HL-60 (cell line): ENCODE measurements at regions not wholly inside any gene's neighbourhood (a gene's known extent, or its start where the extent isn't known, plus 50 kb on each side); places are given as distances from the start of the nearest gene placed in this dataset.

Experiments used
- DNase-seq, 2 experiments: peaks; one replicate each; pipeline ENCODE4 v3.0.0-alpha.2; 2010 to 2020; ENCODE audit warnings: low read depth in 1 of 2, low spot score in 1 of 2
- H3K27ac ChIP-seq: fragments of 250-450 bp; sonication (Bioruptor Pico); replicated peaks from 2 replicates; pipeline ENCODE4 v1.5.1; 2020; ENCODE audit warnings: mild to moderate bottlenecking, moderate library complexity
- H3K27me3 ChIP-seq: fragments of 250-450 bp; sonication (Bioruptor Pico); 2 replicates; pipeline ENCODE4 v1.5.1; 2021; ENCODE audit warnings: mild to moderate bottlenecking, moderate library complexity; ENCODE audit not compliant: insufficient read depth, poor library complexity, severe bottlenecking
- H3K4me3 ChIP-seq: replicated peaks from 2 replicates; pipeline ENCODE4 v1.5.1; 2011; ENCODE audit warnings: mild to moderate bottlenecking, control low read depth, low read length; ENCODE audit not compliant: insufficient read depth
- GABPA ChIP-seq: IDR thresholded peaks from 2 replicates; pipeline ENCODE4 v1.6.1; 2012; ENCODE audit warnings: low read depth
- POLR2AphosphoS5 ChIP-seq: IDR thresholded peaks from 2 replicates; pipeline ENCODE4 v1.6.1; 2012; ENCODE audit warnings: low read depth
- SPI1 ChIP-seq: IDR thresholded peaks from 2 replicates; pipeline ENCODE4 v1.6.1; 2012; ENCODE audit warnings: low read depth, mild to moderate bottlenecking, borderline replicate concordance
- TF ChIP-seq, protein P1 (sequence below): IDR thresholded peaks from one replicate; pipeline ENCODE4 v1.5.1; 2011; ENCODE audit warnings: low read length, control low read depth, inconsistent platforms; ENCODE audit not compliant: insufficient read depth
- TF ChIP-seq, protein P2 (sequence below): IDR thresholded peaks from 2 replicates; pipeline ENCODE4 v1.6.1; 2012; ENCODE audit warnings: low read depth; ENCODE audit not compliant: insufficient replicate concordance

GRCh38 chr2:80737047-80737446 is 432.5 kb upstream of the LRRTM1 start:
- Histone ChIP-seq H3K4me3 (no peak overlapping the region), H3K27ac (no peak overlapping the region), H3K27me3 (no peaks in the 10 kb centered on the region)
- DNase-seq: no peak
- TF ChIP-seq SPI1 (no peak), POLR2AphosphoS5 (no peak), GABPA (no peak)
- TF ChIP-seq, protein P1, sequence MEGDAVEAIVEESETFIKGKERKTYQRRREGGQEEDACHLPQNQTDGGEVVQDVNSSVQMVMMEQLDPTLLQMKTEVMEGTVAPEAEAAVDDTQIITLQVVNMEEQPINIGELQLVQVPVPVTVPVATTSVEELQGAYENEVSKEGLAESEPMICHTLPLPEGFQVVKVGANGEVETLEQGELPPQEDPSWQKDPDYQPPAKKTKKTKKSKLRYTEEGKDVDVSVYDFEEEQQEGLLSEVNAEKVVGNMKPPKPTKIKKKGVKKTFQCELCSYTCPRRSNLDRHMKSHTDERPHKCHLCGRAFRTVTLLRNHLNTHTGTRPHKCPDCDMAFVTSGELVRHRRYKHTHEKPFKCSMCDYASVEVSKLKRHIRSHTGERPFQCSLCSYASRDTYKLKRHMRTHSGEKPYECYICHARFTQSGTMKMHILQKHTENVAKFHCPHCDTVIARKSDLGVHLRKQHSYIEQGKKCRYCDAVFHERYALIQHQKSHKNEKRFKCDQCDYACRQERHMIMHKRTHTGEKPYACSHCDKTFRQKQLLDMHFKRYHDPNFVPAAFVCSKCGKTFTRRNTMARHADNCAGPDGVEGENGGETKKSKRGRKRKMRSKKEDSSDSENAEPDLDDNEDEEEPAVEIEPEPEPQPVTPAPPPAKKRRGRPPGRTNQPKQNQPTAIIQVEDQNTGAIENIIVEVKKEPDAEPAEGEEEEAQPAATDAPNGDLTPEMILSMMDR: no peak
- TF ChIP-seq, protein P2, sequence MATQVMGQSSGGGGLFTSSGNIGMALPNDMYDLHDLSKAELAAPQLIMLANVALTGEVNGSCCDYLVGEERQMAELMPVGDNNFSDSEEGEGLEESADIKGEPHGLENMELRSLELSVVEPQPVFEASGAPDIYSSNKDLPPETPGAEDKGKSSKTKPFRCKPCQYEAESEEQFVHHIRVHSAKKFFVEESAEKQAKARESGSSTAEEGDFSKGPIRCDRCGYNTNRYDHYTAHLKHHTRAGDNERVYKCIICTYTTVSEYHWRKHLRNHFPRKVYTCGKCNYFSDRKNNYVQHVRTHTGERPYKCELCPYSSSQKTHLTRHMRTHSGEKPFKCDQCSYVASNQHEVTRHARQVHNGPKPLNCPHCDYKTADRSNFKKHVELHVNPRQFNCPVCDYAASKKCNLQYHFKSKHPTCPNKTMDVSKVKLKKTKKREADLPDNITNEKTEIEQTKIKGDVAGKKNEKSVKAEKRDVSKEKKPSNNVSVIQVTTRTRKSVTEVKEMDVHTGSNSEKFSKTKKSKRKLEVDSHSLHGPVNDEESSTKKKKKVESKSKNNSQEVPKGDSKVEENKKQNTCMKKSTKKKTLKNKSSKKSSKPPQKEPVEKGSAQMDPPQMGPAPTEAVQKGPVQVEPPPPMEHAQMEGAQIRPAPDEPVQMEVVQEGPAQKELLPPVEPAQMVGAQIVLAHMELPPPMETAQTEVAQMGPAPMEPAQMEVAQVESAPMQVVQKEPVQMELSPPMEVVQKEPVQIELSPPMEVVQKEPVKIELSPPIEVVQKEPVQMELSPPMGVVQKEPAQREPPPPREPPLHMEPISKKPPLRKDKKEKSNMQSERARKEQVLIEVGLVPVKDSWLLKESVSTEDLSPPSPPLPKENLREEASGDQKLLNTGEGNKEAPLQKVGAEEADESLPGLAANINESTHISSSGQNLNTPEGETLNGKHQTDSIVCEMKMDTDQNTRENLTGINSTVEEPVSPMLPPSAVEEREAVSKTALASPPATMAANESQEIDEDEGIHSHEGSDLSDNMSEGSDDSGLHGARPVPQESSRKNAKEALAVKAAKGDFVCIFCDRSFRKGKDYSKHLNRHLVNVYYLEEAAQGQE: no peak

DNA sequence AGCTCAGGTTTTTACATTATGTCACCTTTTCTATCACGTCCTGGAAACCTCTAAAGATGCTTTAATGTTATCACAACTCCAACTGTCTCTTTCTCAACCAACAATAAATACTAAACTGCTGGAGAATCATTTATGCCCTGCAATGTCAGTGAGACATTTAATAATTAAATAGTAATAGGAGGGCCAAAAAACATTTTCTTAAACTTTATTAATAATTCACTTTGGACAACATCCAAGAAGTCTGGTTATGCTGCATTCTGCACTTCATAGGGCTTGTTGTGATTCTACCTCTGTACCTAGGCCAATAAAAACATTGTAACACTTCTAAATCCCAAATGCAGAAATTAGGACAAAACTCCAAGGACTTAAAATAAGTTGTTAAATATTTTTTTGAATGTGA is 420.4 kb upstream of the LRRTM1 start:
- DNase-seq: no peak
- no peaks in the 10 kb centered on the region for H3K27me3 ChIP-seq
- H3K4me3 ChIP-seq: no peak overlapping the region
- TF ChIP-seq GABPA: no peak
- no peak for TF ChIP-seq SPI1
- TF ChIP-seq, protein P1: no peak
- TF ChIP-seq, protein P2: no peak
- TF ChIP-seq POLR2AphosphoS5: no peak
- no peak overlapping the region for H3K27ac ChIP-seq

GRCh38 chr2:80722803-80723202 is 418.3 kb upstream of the LRRTM1 start:
- DNase-seq: no peak
- Histone ChIP-seq H3K27ac (no peak overlapping the region), H3K27me3 (no peaks in the 10 kb centered on the region), H3K4me3 (no peak overlapping the region)
- no peak for TF ChIP-seq GABPA

DNA sequence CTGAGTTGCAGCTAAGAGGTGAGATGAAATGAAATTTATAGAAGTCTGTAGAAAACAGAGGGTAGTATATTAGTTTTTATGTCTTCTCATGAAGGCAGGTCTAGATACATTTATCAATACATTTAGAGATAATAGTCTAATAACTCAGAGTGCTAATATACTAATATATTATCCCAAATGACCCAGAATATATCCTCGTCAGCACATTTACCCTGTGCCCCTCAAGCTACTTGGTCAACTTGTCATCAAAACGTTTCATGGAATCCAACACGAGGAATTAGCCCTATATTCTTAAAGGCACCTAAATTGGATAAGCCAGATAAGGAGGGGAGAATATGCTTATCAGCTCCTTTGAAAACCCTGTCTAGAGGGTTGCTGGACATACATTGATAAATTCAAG is 415.1 kb upstream of the LRRTM1 start:
- H3K27me3 ChIP-seq: no peaks in the 10 kb centered on the region
- H3K27ac ChIP-seq: no peak overlapping the region
- TF ChIP-seq POLR2AphosphoS5: no peak
- no peak for TF ChIP-seq SPI1
- TF ChIP-seq, protein P1: no peak
- TF ChIP-seq, protein P2: no peak
- no peak for TF ChIP-seq GABPA
- H3K4me3 ChIP-seq: no peak overlapping the region
- DNase-seq: no peak
